GM06990 (cell line): ENCODE measurements at regions not wholly inside any gene's neighbourhood (a gene's known extent, or its start where the extent isn't known, plus 50 kb on each side); places are given as distances from the start of the nearest gene placed in this dataset.

ENCODE experiments used
- DNase-seq: peaks from one replicate; pipeline ENCODE4 v3.0.0-alpha.2; 2011; ENCODE audit not compliant: insufficient read length; ENCODE audit errors: extremely low read depth
- H3K27me3 ChIP-seq: replicated peaks from 2 replicates; pipeline ENCODE4 v1.6.0; 2011; ENCODE audit warnings: low read length; ENCODE audit not compliant: control insufficient read depth, insufficient read depth
- H3K36me3 ChIP-seq: 2 replicates; pipeline ENCODE4 v1.5.1; 2011; ENCODE audit warnings: low read length; ENCODE audit not compliant: control insufficient read depth, insufficient read depth
- H3K4me3 ChIP-seq: replicated peaks from 2 replicates; pipeline ENCODE4 v1.5.1; 2011; ENCODE audit warnings: low read depth, mild to moderate bottlenecking, control low read depth, low read length
- CTCF ChIP-seq: IDR thresholded peaks from 2 replicates; pipeline ENCODE4 v1.5.1; 2011; ENCODE audit warnings: low read length, control low read depth, mild to moderate bottlenecking, inconsistent platforms; ENCODE audit not compliant: insufficient read depth, poor library complexity, severe bottlenecking

- no peak for DNase-seq
- no peaks in the 10 kb centered on the region for H3K36me3 ChIP-seq
- TF ChIP-seq CTCF, result no peak
Measured at GRCh38 chrY:15540516-15540915, 1016.2 kb downstream of the NLGN4Y start.

GRCh38 chrY:15546177-15546754 lies 1021.9 kb downstream of the NLGN4Y start:
- no peak for DNase-seq
- no peak overlapping the region for H3K4me3 ChIP-seq
- no peaks in the 10 kb centered on the region for H3K36me3 ChIP-seq
- no peak for TF ChIP-seq CTCF
- H3K27me3 ChIP-seq, result no peaks in the 10 kb centered on the region

More at GRCh38 chrY:15540516-15540915, 1016.2 kb downstream of the NLGN4Y start:
- Histone ChIP-seq H3K4me3 (no peak overlapping the region), H3K27me3 (no peaks in the 10 kb centered on the region)

GRCh38 chrY:15552074-15552473 lies 1027.7 kb downstream of the NLGN4Y start:
- no peak for DNase-seq
- no peak overlapping the region for H3K4me3 ChIP-seq
- H3K27me3 ChIP-seq, result no peaks in the 10 kb centered on the region
- no peaks in the 10 kb centered on the region for H3K36me3 ChIP-seq
- TF ChIP-seq CTCF, result no peak

- Histone ChIP-seq H3K36me3 (no peaks in the 10 kb centered on the region), H3K4me3 (no peak overlapping the region), H3K27me3 (no peaks in the 10 kb centered on the region)
- DNase-seq, result no peak
- TF ChIP-seq CTCF, result no peak
Measured at GRCh38 chrY:15554991-15555390, 1030.7 kb downstream of the NLGN4Y start.

GRCh38 chrY:15559169-15559568 lies 1034.8 kb downstream of the NLGN4Y start:
- no peak for DNase-seq
- no peak for TF ChIP-seq CTCF
- H3K36me3 ChIP-seq, result no peaks in the 10 kb centered on the region
- no peak overlapping the region for H3K4me3 ChIP-seq
- H3K27me3 ChIP-seq, result no peaks in the 10 kb centered on the region

GRCh38 chrY:15560840-15561239 lies 1036.5 kb downstream of the NLGN4Y start:
- H3K4me3 ChIP-seq, result no peak overlapping the region
- H3K27me3 ChIP-seq, result no peaks in the 10 kb centered on the region
- no peak for DNase-seq
- H3K36me3 ChIP-seq, result no peaks in the 10 kb centered on the region
- TF ChIP-seq CTCF, result no peak
